ENCODE measurements at regions not wholly inside any gene's neighbourhood (a gene's known extent, or its start where the extent isn't known, plus 50 kb on each side); places are given as distances from the start of the nearest gene placed in this dataset.

DNA sequence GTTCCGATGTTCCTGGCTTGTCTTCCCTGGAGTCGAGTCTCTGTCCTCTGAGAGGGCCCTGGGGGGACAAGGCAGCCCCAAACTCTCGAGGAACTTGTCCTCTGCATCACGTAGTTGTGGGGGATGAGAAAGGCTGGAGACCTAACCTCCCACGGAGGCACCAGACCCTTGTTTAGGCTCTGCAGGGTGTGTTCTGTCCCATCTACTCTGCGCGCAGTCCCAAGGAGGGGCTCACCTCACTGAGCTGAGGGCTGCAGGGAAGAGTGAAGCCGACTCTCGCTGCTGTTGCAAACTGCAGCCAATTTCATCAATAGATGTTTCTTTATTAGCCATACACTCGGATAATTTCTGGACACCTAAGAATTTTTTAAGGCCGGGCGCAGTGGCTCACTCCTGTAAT is 186.7 kb upstream of the ADARB2 start:
- H3K27ac Mint-ChIP-seq = no peak overlapping the region
- H3K36me3 Mint-ChIP-seq (ENCODE audit: low read depth) = no peaks in the 10 kb centered on the region; the same call in 1 of the 2 replicates
- no peak for DNase-seq
- H3K4me3 Mint-ChIP-seq = no peak overlapping the region
- TF ChIP-seq, protein P1, sequence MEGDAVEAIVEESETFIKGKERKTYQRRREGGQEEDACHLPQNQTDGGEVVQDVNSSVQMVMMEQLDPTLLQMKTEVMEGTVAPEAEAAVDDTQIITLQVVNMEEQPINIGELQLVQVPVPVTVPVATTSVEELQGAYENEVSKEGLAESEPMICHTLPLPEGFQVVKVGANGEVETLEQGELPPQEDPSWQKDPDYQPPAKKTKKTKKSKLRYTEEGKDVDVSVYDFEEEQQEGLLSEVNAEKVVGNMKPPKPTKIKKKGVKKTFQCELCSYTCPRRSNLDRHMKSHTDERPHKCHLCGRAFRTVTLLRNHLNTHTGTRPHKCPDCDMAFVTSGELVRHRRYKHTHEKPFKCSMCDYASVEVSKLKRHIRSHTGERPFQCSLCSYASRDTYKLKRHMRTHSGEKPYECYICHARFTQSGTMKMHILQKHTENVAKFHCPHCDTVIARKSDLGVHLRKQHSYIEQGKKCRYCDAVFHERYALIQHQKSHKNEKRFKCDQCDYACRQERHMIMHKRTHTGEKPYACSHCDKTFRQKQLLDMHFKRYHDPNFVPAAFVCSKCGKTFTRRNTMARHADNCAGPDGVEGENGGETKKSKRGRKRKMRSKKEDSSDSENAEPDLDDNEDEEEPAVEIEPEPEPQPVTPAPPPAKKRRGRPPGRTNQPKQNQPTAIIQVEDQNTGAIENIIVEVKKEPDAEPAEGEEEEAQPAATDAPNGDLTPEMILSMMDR (IDR thresholded peaks at IDR 0.05) = no peak
- no peaks in the 10 kb centered on the region for H3K27me3 Mint-ChIP-seq (ENCODE audit: insufficient read depth)
- peaks cover 57% of the 10 kb centered on the region for H3K9me3 Mint-ChIP-seq
- H3K4me1 Mint-ChIP-seq (ENCODE audit: low read depth) = no peaks in the 10 kb centered on the region

DNA sequence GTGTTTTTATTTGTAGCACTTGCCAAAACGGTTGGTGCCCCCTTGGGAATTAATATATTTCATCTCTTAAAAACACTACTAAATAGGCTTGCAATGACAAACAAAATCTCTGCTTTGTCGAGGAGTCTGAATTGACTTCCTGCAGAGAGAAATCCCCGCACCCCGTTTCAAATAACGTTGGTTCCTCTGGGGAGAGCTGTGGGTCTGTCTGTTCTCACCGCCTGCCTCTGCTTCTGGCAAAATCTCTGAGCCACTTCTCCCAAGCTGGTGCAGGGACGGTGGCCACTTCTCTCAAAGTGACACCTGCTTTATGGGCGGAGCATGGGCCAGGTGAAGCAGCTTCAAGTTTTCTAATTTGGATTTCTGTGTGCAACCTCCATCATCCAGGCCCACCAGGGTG is 186.3 kb upstream of the ADARB2 start:
- no peaks in the 10 kb centered on the region; the same call in 1 of the 2 replicates for H3K36me3 Mint-ChIP-seq (ENCODE audit: low read depth)
- no peaks in the 10 kb centered on the region for H3K4me1 Mint-ChIP-seq (ENCODE audit: low read depth)
- no peak for DNase-seq
- peaks cover 52% of the 10 kb centered on the region for H3K9me3 Mint-ChIP-seq
- no peak overlapping the region for H3K27ac Mint-ChIP-seq
- H3K27me3 Mint-ChIP-seq (ENCODE audit: insufficient read depth) = no peaks in the 10 kb centered on the region
- no peak overlapping the region for H3K4me3 Mint-ChIP-seq
- TF ChIP-seq, protein P1 (IDR thresholded peaks at IDR 0.05) = no peak

DNA sequence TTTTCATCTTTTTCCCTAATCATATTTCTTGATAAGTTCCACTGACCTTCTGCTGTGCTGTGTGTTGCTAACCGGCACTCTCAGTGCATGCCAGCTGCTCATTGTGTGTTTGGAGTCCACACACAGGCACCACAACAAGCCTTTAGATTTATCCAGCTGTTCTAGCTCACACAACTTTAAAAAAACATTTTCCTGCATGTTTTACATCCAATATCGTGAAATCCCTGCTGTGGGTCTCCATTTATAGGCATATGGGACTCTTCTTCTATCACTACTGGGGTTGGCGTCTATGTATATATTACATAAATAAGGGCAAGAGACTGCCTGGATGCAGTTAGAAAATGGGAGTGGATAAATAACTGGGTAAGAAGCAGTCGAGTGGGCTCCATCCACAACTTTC is 183.6 kb upstream of the ADARB2 start:
- Mint-ChIP-seq H3K27ac (no peak overlapping the region), H3K4me1 (ENCODE audit: low read depth) (no peaks in the 10 kb centered on the region), H3K36me3 (ENCODE audit: low read depth) (no peaks in the 10 kb centered on the region; the same call in 1 of the 2 replicates), H3K4me3 (no peak overlapping the region), H3K27me3 (ENCODE audit: insufficient read depth) (no peaks in the 10 kb centered on the region), H3K9me3 (peaks cover 47% of the 10 kb centered on the region)
- TF ChIP-seq, protein P1 (IDR thresholded peaks at IDR 0.05) = no peak
- DNase-seq = no peak

DNA sequence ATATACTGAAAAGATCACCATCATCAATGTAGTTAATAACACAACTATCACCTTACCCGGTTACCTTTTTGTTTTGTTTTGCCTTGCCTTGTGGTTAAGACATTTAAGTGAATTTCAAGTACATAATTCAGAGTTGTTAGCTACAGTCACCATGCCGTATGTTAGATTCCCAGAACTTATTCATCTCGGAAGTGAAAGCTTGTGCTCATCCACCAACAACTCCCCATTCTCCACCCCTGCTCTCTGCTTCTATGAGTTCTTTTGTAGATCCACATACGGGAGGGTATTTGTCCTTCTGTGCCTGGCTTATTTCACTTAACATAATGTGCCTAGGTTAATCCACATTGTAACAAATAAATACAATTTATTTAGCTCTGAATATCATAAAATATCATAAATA is 182.8 kb upstream of the ADARB2 start:
- DNase-seq = no peak
- no peak overlapping the region for H3K4me3 Mint-ChIP-seq
- no peak overlapping the region for H3K27ac Mint-ChIP-seq
- TF ChIP-seq, protein P1 (IDR thresholded peaks at IDR 0.05) = no peak
- H3K9me3 Mint-ChIP-seq = peaks cover 42% of the 10 kb centered on the region
- H3K4me1 Mint-ChIP-seq (ENCODE audit: low read depth) = no peaks in the 10 kb centered on the region
- H3K27me3 Mint-ChIP-seq (ENCODE audit: insufficient read depth) = no peaks in the 10 kb centered on the region
- no peaks in the 10 kb centered on the region; the same call in 1 of the 2 replicates for H3K36me3 Mint-ChIP-seq (ENCODE audit: low read depth)

DNA sequence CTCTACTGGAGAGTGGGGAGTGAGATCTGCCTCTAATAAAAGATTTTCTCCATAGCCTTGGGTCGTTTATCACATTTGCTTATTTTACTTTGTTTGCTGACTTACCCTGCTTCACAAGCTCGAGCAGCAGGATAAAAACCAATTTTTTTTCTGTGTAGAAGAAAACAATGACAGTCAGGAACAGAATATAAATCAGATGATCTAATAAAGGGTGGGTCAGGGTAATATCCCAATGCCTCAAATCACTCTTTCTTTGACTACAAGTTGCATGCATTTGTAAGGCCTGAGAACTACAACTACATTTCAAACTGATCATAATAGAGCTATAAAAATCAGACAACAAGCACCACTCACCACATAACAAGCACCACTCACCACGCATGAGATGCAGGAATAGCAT is 174.4 kb upstream of the ADARB2 start:
- no peak overlapping the region for H3K4me3 Mint-ChIP-seq
- peaks cover 29% of the 10 kb centered on the region for H3K9me3 Mint-ChIP-seq
- DNase-seq = no peak
- H3K4me1 Mint-ChIP-seq (ENCODE audit: low read depth) = no peaks in the 10 kb centered on the region
- H3K27ac Mint-ChIP-seq = no peak overlapping the region
- TF ChIP-seq, protein P1 (IDR thresholded peaks at IDR 0.05) = no peak
- no peaks in the 10 kb centered on the region for H3K36me3 Mint-ChIP-seq (ENCODE audit: low read depth)
- H3K27me3 Mint-ChIP-seq (ENCODE audit: insufficient read depth) = no peaks in the 10 kb centered on the region

DNA sequence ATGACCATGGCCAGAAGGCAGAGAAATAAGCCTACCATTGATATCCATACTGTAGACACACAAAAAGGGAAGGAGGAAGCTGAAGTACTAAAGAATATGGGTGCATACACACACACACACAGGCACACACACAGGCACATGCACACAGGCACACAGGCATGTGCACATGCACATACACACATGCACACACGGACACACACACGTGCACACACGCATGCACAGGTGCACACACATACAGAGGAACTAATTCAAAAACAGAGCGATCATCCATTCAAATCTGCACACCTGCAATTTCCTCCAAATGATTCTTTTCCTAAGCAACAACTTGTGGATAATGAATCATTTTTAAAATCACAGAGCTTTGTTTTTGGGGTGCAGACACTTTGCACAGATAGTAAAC is 166.7 kb upstream of the ADARB2 start:
- H3K4me3 Mint-ChIP-seq = no peak overlapping the region
- no peaks in the 10 kb centered on the region for H3K27me3 Mint-ChIP-seq (ENCODE audit: insufficient read depth)
- H3K36me3 Mint-ChIP-seq (ENCODE audit: low read depth) = no peaks in the 10 kb centered on the region
- DNase-seq = no peak
- no peak overlapping the region for H3K27ac Mint-ChIP-seq
- H3K4me1 Mint-ChIP-seq (ENCODE audit: low read depth) = no peaks in the 10 kb centered on the region
- TF ChIP-seq, protein P1 (IDR thresholded peaks at IDR 0.05) = no peak
- peaks cover 55% of the 10 kb centered on the region for H3K9me3 Mint-ChIP-seq

Data from HFFc6 (cell line).